GM03348 (cell line): ENCODE measurements at regions not wholly inside any gene's neighbourhood (a gene's known extent, or its start where the extent isn't known, plus 50 kb on each side); places are given as distances from the start of the nearest gene placed in this dataset.

ENCODE experiments used
- DNase-seq: peaks from one replicate; pipeline ENCODE4 v3.0.0; 2012; ENCODE audit warnings: low spot score

DNA sequence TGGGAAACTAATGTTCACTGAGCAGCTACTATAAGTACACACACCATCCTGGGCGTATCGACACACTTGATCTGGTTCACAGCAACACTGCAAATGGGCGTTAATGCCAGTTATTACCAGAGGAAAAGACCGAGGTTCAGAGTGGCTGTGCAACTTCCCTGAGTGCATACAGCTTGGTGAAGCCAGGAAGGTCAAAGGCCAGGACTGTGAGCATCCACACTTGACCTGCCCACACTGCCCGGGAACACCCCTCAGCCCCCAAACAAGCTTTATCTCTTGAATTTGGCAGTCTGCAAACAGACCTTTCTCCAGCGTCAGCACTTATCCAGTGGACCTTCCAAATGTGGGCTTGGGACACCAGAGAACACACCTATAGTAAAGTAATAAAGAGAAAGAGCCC, 312.6 kb downstream of the BCL11B start:
- no peak for DNase-seq

DNA sequence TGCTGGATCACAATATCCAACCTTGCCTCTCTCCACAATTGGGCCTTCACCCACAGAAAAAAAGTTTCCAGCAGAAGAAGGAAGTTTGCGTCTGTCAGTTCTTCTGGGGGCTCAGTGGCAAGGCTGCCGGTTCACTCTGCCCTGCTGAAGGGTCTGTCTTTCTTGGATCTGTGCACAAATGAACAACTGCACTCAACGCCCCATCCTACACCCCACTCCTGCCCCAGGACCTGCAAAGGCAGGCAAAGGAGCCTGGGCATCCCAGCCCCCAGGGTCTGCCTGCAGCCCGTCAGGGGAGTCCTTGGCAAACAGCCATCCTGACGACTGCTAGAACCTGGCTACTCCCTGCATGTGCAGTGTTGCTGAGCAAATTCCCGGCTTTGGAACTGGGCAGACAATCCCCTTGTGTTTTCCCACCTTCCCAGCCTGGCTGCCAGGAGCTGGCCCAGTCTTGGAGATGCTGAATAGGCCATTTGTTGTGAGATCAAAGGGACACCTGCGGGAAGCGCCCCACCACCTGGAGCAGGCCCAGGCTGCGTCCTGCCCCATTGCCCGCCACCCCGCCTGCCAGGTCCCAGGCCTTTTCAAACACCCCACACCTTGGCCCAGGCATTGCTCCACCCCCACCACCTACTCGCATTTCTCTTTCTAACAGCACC, 311.9 kb downstream of the BCL11B start:
- DNase-seq = no peak

DNA sequence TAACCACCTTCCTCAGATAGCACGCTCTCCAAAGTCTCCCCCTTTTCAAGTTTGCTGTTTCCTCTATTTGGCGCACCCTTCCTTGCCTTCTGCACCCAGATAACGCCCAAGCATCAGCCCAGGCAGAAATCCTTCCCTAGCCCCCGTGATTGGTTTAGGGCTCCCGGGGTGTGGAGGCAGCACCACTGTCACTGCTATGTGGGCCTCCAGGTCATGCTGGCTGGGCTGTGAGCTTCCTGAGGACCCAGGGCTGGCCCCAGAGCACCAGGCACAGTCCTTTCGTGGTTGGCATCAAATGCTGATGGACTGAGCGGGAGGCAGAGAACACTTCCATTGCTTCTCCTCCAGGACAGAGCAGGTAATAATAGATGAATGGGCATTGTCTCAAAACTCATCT, 311.4 kb downstream of the BCL11B start:
- no peak for DNase-seq

DNA sequence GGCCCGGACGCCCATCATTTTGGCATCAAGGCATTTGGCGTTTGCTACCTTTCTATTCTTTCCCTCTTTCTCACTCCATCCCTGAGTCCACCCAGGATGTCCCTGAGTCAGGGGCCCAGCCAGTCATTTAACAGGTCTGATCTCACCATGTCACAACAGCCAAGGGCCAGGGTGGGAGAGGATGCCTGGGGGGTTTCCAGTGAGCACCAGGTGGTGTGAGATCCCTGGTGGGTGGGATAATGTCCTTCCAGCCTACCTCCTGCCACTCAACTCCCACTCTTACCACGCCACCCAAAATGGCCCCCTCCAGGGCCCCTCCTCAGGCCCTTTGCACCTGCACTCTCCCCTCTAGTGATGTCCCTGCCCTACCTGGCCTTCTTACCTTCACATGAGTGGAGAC, 310.8 kb downstream of the BCL11B start:
- no peak for DNase-seq

DNA sequence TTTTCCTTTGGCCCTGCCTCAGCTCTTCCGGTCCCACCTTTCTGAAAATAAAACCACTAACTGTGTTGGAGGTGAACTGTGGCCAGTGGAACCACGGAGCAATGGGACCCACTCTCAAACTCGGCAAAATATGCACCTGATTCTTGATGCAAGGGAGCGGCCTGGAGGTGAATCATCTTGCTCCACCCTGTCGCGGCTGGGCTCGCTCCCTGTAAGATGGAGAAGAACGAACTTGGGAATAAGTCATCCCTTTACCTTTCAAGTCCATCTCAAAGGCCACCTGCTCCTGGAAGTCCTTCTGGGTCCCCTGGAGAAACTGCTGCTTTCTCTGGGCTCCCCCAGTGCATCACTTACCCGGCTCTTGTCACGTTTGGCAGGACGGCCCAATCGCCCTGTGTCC, 309.9 kb downstream of the BCL11B start:
- DNase-seq = no peak

DNA sequence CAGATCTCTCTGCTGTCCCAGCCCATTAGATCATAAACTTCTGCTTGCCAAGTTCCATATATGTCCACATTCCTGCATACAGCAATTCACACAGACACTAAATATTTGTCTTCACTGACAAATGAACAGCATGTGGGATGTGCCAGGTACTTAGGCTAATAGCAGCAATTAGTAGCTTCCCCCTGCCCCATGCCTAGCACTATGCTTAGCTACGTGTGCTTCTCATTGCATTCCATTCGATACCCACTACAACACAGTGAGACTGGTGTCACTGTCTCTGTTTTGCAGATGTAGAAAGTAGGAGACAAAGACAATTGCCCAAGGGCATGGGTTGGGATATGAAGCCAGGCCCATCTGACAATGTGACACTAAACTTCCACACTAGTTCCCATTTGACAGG, 308.4 kb downstream of the BCL11B start:
- DNase-seq = no peak

DNA sequence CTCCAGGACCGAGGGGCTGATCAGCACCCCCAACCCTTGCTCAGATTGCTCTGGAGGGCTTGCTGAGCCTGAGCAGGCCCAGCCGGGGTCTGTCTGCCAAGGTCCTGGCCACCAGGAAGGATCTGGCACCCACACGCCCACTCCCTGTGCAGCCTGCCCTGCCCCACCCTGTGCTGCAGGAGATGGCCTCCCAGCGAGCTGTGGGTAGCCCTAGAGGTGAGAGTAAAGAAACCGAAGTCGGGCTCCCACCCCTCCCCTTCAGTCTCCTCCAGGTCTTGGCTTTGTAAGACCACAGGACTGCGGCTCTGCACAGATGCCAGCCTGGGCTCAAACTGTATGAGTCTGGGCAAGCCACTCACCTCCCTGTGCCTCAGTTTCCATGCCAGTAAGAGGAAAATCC, 307.8 kb downstream of the BCL11B start:
- no peak for DNase-seq

DNA sequence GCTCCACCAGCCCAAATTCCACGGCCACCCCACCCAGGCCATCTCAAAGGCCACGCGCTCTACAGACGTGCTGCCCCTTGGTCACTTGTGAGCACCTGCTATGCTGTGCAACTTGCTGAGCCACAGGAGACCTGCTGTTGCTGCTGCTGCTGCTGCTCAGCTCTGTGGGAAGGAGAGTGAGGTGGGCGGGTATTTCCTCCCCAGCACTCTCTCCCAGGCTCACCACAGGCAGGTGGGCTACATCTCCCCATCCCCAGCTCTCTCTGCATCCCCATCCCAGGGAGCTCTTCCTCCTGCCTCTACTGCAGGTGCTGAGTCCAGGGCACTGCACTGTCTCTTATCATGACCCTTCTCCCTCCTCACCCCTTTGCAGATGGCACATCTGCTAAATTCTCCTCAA, 306.9 kb downstream of the BCL11B start:
- no peak for DNase-seq

DNA sequence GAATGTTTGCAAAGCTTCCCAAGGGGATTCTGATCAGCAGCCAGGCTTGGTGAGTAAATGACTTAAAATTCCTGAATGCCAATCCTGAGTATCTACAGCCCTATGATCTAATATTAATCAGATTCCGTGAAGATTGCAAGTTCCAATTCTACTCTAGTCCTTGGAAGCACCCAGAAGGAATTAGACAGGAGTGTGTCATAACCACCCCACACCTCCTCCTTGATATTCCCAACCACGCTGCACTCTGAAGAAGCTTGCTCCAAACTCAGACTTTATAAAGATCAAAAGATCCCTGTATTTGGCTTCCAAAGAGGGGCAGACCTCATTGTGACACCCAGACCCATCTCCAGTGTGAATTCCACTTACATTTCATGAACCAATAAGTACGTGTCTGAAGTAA, 306.0 kb downstream of the BCL11B start:
- DNase-seq = no peak

DNA sequence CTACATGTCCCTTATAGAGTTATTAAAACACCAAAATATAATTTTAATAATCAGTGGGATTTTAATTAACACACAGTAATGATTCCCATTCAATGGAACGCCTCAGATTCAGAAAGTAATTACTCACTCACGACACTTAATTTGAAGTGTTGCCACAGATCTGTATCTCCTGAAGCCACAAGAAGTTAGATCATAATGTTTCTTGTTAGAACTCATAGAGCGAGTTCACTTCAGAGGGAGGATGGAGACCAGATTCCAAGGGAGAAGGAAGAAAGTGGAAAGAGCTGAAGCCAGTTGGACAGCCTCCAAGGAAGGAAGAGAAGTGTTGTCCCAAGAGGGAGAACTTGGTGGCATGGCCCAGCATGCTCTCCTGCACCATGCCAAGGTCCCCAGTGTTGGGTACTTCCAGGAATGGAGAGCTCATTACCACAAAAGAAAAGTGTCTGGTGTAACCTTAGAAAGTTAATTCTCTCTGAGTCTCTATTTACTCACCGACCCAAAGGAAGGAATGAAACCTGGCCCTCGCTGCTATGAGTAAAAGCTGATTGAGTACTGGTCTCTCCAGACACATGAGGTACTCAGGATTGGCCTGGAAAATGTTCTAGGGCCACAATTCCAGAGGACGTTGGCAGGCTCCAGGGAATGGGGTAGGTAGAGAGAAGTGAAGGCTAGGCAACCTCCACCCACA, 305.4 kb downstream of the BCL11B start:
- DNase-seq = no peak

DNA sequence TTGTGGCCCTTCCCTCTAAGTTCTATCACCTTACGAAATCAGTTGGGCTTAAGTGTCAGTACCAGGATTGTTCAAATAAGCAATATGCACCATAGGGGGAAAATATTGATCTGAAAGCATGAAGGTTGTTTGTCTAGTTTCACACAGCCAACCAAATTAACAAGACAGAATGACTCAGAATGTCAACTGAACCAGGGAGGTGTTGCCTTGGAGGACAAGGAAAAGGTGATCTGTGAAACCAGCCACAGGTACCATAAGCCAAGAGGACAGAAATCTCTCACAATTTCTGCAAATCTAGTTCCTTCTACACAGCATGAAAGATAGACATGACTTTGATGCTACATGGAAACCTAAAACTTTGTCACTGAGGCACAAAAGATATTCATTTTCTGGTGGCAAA, 297.9 kb downstream of the BCL11B start:
- no peak for DNase-seq

DNA sequence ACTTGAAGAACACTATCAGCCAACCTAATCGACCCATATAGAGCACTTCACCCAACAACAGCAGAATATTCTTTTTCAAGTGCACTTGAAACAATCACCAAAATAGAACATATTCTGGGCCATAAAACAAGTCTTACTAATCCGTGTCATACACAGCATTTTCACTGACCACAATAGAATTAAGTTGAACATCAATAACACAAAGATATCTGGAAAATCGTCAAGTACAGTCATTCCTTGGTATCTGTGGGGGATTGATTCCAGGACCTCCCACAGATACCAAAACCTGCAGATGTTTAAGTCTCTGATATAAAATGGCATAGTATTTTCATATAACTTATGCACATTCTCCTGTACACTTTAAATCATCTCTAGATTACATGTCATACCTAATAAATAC, 295.7 kb downstream of the BCL11B start:
- DNase-seq = no peak

DNA sequence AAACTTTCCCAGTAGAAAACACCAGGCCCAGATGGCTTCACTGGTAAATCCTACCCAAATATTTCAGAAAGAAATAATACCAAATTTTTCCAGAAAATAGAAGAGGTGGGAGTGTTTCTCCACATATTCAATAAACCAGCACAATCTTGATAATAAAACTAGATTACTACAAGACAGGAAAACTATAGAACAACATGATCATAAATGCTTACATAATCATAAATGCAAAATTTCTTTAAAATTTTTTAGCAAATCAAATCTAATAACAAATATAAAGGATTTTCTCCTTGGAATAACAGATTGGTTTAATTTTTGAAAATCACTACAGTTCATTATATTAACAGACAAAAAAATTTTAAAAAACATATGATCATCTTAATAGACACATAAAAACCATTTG, 294.5 kb downstream of the BCL11B start:
- DNase-seq = no peak

DNA sequence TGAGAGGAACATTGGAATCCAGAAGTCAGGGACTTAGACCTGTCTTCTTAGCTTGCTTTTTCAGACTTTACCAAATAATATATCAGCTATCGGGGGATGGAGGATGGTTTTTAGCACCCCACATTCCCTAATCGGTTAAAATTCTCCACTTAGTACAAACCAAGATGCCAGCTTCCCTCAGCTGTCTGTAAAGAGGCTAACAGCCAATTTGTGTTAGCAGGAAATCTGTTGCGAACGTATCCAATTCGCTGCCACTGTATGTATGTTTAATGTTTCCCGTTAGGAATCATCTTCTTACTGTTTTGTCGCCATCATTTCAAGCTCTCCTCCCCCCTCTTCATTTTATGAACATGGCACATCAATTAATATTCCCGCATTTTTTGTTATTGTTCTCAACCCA, 289.0 kb downstream of the BCL11B start:
- DNase-seq = no peak

DNA sequence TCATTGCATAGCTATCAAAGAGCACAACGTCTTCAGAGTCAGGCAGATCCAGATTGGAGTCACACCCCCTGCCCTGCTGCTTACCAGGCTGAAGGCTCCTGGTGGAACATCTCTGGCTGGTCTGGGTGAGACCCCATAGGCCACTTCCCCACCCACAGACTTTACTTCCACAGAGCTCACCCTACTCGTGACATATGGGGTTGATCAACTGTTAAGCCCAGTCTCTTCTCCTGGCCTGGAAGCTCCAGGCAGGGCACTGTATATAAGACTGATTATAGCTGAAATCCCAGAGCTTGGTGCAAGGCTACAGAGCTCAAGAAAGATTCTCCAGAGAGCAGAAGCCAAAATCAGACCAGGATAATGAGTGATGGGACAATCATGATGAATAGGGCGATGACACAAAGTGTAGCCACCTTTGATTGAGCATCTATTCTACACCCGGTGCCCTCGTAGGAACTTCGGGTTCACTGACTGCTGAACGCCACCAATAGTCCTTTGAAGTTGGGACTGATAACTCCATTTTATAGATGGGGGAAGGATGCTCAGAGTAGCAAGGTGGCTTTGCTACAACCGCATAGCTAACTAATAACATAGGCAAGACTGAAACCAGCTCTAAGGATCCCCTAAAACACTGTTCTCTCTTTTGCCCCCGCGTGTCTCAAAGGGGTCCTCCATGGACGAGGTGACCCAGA, 287.8 kb downstream of the BCL11B start:
- DNase-seq = no peak

DNA sequence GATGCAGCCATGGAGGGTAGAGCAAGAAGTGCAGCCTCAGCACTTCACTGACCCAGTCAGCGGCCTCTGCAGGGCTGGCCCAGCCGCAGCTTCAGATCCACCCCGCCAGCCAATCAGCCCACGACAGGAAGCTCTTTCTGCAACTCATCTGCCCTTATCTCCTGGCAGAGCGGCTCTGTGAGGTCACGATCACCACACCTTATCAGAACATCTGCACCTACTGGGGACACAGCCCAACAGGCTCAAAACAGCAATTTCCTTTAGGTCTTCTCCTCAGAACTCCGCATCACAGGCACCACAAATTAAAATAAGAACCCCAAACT, 287.3 kb downstream of the BCL11B start:
- DNase-seq = no peak

DNA sequence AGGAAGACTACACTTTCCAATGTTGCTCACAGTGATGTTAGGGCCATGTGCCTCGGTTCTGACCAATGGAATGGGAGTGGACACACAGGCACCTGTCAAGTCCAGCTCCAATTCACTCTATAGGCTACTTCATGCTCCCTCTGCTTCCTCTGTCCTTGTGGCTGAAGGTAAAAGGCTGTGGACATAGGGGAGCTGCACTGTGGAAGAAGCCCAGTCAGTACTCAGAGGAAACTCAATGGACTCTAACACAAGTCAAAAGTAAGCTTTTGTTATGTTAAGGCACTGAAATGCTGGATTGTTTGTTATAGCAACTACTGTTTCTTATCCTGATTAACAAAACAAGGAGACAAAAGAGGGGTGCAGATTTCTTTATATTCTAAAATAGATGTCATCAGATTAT, 278.2 kb downstream of the BCL11B start:
- no peak for DNase-seq

DNA sequence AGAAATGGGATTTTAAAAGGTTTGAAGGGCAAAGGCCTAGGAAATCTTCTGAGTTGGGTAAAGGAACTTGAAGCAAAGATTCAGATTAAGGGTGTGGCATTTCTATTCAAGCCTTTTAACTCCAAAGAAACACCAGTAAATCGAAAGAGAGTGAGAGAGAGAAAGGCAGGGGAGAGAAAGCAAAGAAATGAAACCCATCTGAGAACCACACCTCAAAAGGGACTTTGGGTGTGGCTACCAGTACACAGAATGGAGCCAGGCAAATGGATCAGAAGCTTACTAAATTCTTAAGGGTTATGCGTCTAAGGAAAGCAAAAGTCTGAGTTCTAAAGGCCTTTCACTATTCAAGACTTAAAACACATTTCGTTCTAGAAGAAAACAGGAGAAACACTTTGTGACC, 277.4 kb downstream of the BCL11B start:
- DNase-seq = no peak

DNA sequence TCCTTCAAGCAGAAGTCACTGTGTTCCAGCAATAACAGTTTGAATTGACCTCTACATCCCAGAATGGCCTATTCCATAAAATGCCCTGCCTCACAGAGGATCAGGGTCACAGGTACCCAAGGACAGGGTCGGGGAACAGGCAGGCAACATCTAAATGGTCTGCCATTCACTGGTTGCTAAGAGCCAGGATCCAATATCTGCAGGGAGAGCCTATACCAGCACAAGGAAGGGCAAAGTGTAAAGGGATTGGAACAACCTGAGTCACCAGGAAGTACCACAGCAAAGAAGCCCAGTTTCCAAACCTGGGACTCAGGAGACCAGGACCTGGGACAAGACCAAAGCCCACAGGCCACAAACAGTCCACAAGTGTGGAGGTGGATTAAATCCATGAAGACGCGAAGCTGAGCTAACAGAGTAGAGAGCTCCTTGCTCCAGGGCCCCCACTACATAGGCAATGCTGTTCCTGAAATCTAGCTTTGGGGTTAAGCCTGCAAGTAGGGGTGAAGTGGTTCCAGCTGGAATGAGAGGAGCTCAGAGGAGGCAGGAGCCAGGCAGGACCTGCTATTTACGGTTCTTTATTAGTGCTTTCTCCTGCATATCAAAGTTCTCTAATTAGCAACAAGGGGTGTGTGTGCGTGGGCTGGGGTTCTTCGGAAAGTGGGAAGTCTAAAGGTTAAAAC, 274.3 kb downstream of the BCL11B start:
- no peak for DNase-seq

DNA sequence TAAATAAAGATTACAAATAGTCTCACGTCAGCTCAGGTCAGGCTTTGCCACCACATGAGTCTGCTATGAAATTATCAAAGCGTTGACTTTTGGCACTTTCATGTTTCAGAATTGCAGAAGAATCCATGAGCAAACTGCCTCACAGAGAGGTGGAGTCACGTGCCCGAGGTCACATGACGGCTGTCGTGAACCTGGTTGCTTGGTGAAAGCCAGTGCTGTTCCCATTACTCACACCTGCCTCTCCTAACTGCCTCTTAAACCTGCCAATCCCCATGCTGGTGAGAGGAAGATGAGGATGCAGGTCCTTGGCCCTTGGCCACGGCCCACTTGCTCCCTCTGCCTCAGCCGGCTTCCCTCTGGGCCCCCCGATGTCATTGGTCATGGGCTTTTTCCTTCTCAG, 272.7 kb downstream of the BCL11B start:
- no peak for DNase-seq

DNA sequence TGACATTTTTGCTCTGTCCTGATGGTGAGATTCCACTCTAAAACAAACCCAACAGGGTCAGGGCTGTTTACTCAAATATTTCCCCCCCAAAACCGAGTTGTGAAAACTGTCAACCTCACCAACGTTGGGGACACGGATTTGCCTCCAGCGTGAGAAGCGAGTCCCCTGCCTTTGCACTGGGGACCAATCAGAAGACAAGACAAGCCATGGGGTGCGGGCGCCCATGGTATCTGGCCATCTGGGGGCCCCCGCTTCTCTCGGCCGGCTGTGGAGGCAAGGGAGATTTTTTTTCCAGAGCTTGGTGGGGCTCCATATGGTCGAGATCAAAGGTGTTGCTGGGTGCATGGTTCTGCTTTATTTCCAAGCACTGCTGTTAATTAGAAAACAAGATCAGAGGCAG, 272.1 kb downstream of the BCL11B start:
- no peak for DNase-seq

DNA sequence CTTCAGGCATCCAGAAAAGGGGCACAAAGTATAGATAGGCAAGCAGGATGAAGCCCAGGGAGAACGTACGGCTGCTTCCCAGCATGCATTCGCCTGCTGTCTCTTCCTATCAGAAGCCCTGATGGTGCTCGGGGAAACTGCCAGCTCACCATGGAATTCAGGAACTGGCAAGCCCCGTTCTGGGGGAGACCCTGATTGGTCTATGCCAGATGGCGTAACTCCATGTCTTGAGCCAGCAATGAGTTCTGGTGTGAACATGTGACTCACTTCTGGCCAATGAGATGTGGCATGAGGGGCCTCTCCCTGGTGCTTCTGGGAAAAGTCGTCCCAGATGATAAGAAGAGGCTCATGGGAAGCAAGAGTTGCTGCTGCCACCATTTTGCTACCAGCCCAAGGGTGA, 270.8 kb downstream of the BCL11B start:
- DNase-seq = no peak

DNA sequence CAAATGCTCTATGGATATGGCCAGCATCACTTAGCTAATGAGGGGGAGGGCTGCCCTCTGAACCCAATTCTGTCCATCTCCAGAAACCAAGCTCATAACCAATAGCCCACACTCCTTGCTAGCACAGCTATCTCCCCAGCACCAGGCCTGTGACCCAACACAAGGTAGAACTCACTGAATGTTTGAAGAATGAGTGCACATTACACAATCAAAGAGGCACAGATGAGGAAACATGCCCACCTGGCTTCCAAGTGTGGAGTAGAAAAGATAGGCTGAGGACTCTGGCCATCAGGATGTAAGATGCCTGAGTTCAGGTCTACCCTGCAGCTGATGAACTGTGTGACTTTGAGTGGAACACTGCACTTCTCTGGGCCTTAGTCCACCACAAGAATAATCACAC, 268.4 kb downstream of the BCL11B start:
- DNase-seq = no peak
